Endodermal cell (in vitro differentiated cells): ENCODE measurements at regions not wholly inside any gene's neighbourhood (a gene's known extent, or its start where the extent isn't known, plus 50 kb on each side); places are given as distances from the start of the nearest gene placed in this dataset.

Source experiments
- DNase-seq: peaks from one replicate; pipeline ENCODE4 v3.0.0-alpha.2; 2017
- H3K27ac ChIP-seq: 2 replicates; pipeline ENCODE4 v1.5.1; 2013; ENCODE audit warnings: mild to moderate bottlenecking, low read depth, low read length, moderate library complexity
- H3K27me3 ChIP-seq: 2 replicates; pipeline ENCODE4 v1.6.1; 2013; ENCODE audit warnings: mild to moderate bottlenecking, low read length, moderate library complexity; ENCODE audit not compliant: insufficient read depth, control insufficient read depth, poor library complexity, severe bottlenecking
- H3K36me3 ChIP-seq: 2 replicates; pipeline ENCODE4 v1.7.0; 2013; ENCODE audit warnings: mild to moderate bottlenecking, low read length, moderate library complexity; ENCODE audit not compliant: control insufficient read depth, insufficient read depth
- H3K4me1 ChIP-seq: one replicate; pipeline ENCODE4 v1.7.0; 2013; ENCODE audit warnings: low read length; ENCODE audit not compliant: control insufficient read depth, insufficient read depth
- H3K4me3 ChIP-seq: 2 replicates; pipeline ENCODE4 v1.5.1; 2013; ENCODE audit warnings: mild to moderate bottlenecking, low read length, moderate library complexity
- H3K9ac ChIP-seq: 2 replicates; pipeline ENCODE4 v1.6.1; 2013; ENCODE audit warnings: mild to moderate bottlenecking, low read length, moderate library complexity; ENCODE audit not compliant: poor library complexity, severe bottlenecking; ENCODE audit errors: extremely low read depth
- H3K9me3 ChIP-seq: 2 replicates; pipeline ENCODE4 v1.6.1; 2013; ENCODE audit warnings: mild to moderate bottlenecking, low read length, moderate library complexity; ENCODE audit not compliant: control insufficient read depth
- H3K27ac Mint-ChIP-seq: 2 replicates; pipeline ENCODE4 v1.8.0; 2020; ENCODE audit warnings: mixed read lengths
- H3K27me3 Mint-ChIP-seq: 2 replicates; pipeline ENCODE4 v1.8.0; 2021; ENCODE audit warnings: mild to moderate bottlenecking, mixed read lengths; ENCODE audit not compliant: insufficient read depth
- H3K36me3 Mint-ChIP-seq: 2 replicates; pipeline ENCODE4 v1.8.0; 2020; ENCODE audit warnings: low read depth, mixed read lengths
- H3K4me1 Mint-ChIP-seq: 2 replicates; pipeline ENCODE4 v1.8.0; 2020; ENCODE audit warnings: mixed read lengths
- H3K4me3 Mint-ChIP-seq: 2 replicates; pipeline ENCODE4 v1.8.0; 2020; ENCODE audit warnings: mild to moderate bottlenecking, moderate library complexity, mixed read lengths
- H3K9me3 Mint-ChIP-seq: 2 replicates; pipeline ENCODE4 v1.8.0; 2020; ENCODE audit warnings: mild to moderate bottlenecking, mixed read lengths
- CTCF ChIP-seq: fragments of 200-600 bp; sonication (generic); conservative IDR thresholded peaks from 2 replicates; pipeline ENCODE4 v1.5.0; 2021; ENCODE audit warnings: antibody characterized with exemption, mild to moderate bottlenecking
- WGBS, 2 experiments: methylation state at CpG; one replicate each; pipeline versions ENCODE4 v1.1.5 to v1.1.7; 2013; ENCODE audit warnings: missing lambda C conversion rate in 2 of 2, mixed read lengths in 1 of 2; ENCODE audit not compliant: insufficient coverage in 1 of 2, insufficient read length in 1 of 2; 5-methylcytosine and 5-hydroxymethylcytosine counted together

- no peak for TF ChIP-seq CTCF
- peaks cover 9% of the 10 kb centered on the region for H3K27me3 Mint-ChIP-seq
- H3K27ac ChIP-seq, result no peak overlapping the region
Measured at GRCh38 chr11:112352907-112353306, 92.2 kb upstream of the PLET1 start.

GRCh38 chr11:112354364-112354763, 93.7 kb upstream of the PLET1 start:
- H3K36me3 ChIP-seq, result no peaks in the 10 kb centered on the region
- no peak for DNase-seq
- H3K4me3 Mint-ChIP-seq, result no peak overlapping the region
- 88 to 100% methylated on average over 3 of the region's 3 CpGs for WGBS, 2 experiments
- no peaks in the 10 kb centered on the region for H3K27me3 ChIP-seq
- no peak for TF ChIP-seq CTCF
- H3K4me1 ChIP-seq, result no peaks in the 10 kb centered on the region
- no peak overlapping the region for H3K4me3 ChIP-seq
- no peak overlapping the region for H3K27ac Mint-ChIP-seq
- H3K36me3 Mint-ChIP-seq, result no peaks in the 10 kb centered on the region
- no peaks in the 10 kb centered on the region for H3K9me3 ChIP-seq
- H3K27ac ChIP-seq, result no peak overlapping the region
- no peak overlapping the region for H3K9ac ChIP-seq
- peaks cover 9% of the 10 kb centered on the region for H3K4me1 Mint-ChIP-seq
- H3K9me3 Mint-ChIP-seq, result no peaks in the 10 kb centered on the region
- H3K27me3 Mint-ChIP-seq, result peaks cover 4% of the 10 kb centered on the region

More at GRCh38 chr11:112352907-112353306, 92.2 kb upstream of the PLET1 start:
- Mint-ChIP-seq H3K4me1 (peaks cover 4% of the 10 kb centered on the region), H3K36me3 (no peaks in the 10 kb centered on the region), H3K27ac (no peak overlapping the region), H3K4me3 (no peak overlapping the region), H3K9me3 (no peaks in the 10 kb centered on the region)
- no peaks in the 10 kb centered on the region for H3K4me1 ChIP-seq
- WGBS, 2 experiments, result 67 to 71% methylated on average over 2 of the region's 2 CpGs
- H3K9me3 ChIP-seq, result no peaks in the 10 kb centered on the region
- H3K36me3 ChIP-seq, result no peaks in the 10 kb centered on the region
- no peak overlapping the region for H3K9ac ChIP-seq
- no peak overlapping the region for H3K4me3 ChIP-seq
- DNase-seq, result peak; percentile 38
- H3K27me3 ChIP-seq, result no peaks in the 10 kb centered on the region

- WGBS, 2 experiments, result 85 to 100% methylated on average over 2 to 4 of the region's 4 CpGs
- H3K4me3 ChIP-seq, result no peak overlapping the region
- TF ChIP-seq CTCF, result peak; percentile 43
- H3K9ac ChIP-seq, result no peak overlapping the region
- no peaks in the 10 kb centered on the region for H3K4me1 ChIP-seq
- H3K9me3 Mint-ChIP-seq, result no peaks in the 10 kb centered on the region
- H3K36me3 ChIP-seq, result no peaks in the 10 kb centered on the region
- H3K4me3 Mint-ChIP-seq, result no peak overlapping the region
- H3K36me3 Mint-ChIP-seq, result no peaks in the 10 kb centered on the region
- H3K9me3 ChIP-seq, result no peaks in the 10 kb centered on the region
- H3K27ac ChIP-seq, result no peak overlapping the region
- no peak overlapping the region for H3K27ac Mint-ChIP-seq
- peaks cover 9% of the 10 kb centered on the region for H3K4me1 Mint-ChIP-seq
- peak; percentile 85 for DNase-seq
- no peaks in the 10 kb centered on the region for H3K27me3 ChIP-seq
- H3K27me3 Mint-ChIP-seq, result no peaks in the 10 kb centered on the region
Measured at GRCh38 chr11:112355726-112356125, 95.1 kb upstream of the PLET1 start.
